GM21447 (cell line): ENCODE measurements at regions not wholly inside any gene's neighbourhood (a gene's known extent, or its start where the extent isn't known, plus 50 kb on each side); places are given as distances from the start of the nearest gene placed in this dataset.

Source experiments
- ATAC-seq: cut with Tn5 transposase; IDR thresholded peaks from one replicate; pipeline ENCODE4 v1.9.1; 2021; ENCODE audit not compliant: unreplicated experiment

DNA sequence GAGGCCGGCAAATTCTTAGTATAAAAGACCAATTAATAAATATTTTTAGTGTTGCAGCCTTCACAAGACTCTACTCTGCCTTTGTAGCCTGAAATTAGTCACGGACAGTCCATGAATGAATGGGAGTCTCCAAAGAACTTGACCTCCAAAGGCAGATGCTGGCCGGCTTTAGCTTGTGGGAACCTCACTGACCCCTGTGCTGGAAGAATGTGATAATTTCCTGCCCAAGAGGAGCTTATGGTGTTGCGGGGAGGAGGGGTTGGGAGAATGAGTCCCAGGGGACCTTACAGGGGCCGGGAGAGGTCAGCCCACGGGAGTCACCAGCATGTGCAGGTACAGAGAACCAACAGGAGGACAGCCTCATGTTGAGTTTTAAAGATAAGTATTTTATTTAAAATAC lies 143.1 kb downstream of the IRX2 start:
- ATAC-seq: no peak

DNA sequence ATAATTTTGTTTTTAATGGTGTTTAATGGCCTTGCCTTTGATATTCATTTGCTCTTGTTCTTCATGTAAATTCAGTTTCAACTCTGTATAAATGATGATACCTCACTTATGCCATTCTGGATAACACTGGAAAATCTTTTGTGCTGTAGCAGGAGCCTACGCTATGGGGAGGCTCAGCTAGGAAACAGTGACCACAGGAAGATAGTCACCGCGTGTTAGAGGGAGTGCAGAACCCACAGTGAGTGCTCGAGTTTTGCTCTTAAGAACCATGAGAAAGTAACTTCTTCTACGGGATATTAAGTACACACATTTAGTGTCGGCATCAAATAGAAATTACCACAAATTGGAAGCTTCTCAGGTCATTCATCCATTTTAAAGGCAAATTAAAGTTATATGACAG lies 143.9 kb downstream of the IRX2 start:
- ATAC-seq: no peak

DNA sequence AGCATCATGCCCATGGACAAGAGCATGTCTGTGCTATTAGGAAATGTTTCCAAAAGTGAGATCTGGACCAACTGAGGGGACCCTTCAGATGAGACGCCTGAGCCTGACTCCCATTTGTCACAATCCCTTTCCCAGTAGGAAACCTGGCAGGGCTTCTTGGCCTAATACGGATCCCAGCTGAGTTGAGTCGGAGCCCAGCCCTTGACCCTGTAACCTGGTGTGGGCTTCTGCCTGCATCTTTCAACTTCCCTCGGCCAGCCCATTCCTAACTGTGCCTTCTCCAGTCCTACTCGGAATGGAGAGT lies 148.3 kb downstream of the IRX2 start:
- ATAC-seq: no peak

DNA sequence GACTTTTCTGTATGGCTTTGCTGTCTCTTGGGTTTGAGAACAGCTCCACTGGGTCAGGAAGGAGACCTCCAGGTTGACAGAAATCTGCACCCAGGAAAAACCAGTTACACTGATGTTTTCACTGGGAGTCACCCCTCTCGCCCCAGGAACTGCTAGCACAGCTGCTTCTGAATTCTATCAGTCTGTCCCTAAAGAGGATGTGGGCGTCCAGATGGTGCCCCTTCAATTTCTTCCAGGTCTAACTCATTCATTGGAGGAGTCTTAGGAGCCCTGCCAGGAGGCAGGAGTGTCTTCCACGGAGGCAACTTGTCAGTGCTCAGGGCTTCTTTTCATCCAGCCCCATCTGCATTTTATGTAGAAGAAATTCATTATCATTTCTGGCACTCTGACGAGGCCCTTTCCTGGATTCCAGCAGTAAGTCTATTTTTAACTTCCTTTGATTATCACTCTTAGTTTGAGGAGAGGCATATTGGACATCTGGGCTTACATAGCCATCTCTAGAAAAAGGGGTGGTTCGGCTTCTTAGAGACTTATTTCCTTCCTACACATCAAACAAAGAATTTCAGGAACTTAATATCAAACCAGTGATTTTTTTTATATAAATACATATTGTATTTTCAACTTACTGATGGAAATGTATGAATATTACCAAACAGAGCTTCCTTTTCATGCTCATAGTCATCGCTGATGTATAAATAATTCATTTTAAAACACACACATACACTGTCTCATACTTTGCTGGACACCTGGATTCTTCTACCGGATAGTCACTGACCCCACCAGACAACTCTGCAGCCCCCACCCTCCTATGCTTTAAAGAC lies 148.8 kb downstream of the IRX2 start:
- no peak for ATAC-seq

DNA sequence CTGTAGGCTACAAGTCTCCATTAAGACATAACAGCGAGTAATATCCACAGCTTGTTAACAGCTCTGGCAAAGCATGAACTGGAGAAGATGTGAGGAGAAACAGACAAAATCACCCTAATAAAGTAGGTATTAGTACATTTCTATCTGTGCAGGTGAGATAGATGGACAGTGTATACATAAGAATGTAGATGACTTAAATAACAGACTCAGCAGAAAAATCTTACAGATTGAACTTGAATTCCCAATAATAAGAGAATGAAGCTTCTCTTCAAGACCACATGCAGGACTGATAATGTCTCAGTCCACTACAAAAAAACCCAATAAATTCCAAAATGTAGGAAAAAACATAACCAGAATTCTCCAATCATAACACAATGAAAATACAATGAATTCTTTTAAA lies 153.0 kb downstream of the IRX2 start:
- no peak for ATAC-seq

DNA sequence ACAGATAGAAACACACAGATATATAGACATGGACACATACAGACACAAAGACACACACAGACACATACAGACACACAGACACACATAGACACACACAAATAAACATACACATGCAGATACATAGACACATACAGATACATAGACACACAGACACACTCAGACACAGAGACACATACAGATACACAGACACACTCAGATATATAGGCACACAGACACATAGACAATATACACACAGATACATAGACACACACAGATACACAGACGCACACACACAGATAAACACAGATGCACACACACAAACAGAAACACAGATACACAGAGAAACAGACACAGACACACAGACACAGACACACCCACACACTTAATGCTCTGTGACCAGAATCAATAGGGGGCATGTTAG lies 156.8 kb downstream of the IRX2 start:
- no peak for ATAC-seq

DNA sequence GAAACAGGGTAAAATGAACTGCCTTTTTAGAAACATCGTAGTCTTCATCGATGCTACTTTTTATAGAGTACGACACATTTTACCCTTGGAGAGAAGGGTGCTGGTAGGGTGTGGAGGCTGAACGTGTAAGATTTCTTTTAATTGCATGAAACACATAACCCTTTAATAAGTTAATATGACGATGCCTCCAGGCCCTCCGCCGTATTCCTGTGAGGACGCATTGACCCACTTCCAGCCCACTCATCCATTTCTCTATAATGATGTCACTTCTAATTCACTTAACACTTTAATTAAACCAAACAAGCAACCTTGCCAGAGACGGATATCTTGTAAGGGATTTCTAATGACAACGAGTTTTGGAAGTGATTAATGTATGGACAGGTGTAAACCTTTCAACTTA lies 158.7 kb downstream of the IRX2 start:
- ATAC-seq: no peak

DNA sequence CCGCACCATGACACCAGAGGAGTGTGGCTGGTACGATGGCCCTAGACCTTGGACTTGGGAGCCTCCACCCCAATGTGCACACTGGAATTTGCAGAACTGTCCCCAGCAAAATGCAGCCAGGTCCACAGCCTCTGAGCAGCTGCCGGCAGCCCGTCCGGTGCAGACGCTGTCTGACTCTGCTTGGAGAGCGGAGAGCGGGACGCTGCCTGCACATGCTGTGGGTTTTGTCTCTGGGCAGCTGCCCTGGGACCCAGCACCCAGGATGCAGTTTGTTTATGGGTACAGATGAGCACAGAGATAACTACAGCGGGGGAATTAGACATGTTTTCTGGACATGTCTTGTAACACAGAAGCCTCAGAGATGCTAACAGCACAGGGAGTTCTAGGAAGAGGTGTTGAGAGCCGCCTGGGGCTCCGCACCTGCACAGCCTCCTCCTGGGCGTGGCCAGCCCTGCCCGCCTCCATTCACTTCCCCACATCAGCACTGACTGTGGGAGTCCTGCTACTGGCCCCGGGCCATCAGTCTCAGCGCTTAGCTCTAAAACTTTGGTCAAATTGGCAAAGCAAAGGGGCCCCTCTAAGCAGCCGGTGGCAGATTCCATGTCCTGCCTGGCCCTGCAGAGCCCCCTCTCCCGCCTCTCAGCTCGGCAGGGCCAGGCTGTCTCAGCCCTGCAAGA lies 159.6 kb downstream of the IRX2 start:
- no peak for ATAC-seq

DNA sequence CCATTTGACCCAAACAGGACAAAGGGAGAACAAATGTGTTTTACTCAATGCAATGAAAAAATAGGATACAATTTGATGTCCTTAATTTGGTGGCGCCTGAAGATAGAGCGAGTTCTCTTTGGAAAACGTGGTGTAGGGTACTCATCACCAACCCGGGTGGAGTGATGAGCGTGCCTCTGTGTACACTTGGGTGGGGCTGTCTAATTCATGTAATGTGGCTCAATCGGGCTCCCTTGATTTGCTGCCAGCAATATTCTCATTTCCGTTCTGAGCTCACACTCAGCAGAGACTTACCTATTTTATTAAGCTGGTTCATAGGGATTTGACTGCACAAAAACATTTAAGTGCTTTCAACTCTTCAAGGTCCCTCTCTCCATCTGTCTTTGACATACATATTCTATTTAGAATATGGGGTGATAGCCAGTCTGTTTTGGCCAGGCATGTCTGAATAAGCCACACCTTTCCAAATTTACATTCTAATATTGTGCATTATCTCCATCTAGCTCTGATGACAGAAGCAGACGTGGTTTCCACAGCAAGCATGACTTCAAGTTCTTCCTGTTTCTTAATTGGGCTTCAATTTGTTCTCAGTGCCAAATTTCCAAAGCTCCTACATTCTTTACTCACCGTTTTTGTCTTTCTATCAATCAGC lies 162.5 kb downstream of the IRX2 start:
- ATAC-seq: no peak

DNA sequence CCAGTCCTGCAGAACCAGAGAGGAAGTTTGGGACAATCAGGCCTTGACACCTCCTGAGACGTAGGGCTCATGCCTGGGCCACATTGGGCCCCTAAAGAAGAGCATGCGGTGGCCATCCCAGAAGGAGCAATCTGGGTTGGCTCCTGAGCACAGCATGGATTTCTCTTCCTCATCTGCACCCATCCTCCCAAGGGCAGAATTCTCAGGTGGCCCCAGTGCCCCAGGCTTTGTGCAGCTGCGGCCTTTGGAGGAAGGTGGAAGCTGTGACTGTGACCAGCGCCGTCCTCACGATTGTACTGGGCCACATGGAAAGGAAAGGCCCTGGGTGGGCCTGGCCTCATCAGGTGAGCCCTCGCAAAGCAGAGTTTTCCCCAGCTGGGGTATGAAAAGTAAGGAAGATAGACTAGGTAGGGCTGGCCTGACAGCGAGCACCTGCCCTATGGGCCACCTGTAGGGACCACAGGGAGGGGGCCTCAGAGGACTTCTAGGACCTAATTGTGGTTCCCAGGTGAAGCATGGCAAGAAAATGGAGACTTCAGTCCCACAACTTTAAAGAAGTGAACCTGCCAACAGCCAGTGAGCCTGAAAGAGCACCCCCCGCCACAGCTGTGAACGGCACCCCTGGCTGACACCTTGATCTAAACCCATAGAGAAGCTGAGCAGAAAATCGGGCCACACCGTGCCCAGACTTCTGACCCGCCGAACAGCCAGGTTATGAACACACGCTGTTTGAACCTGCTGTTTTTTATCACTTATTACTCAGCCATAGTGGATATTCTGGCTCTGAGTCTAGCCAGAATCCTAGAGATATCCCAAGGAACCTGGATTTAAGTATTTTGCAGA lies 164.1 kb downstream of the IRX2 start:
- no peak for ATAC-seq

DNA sequence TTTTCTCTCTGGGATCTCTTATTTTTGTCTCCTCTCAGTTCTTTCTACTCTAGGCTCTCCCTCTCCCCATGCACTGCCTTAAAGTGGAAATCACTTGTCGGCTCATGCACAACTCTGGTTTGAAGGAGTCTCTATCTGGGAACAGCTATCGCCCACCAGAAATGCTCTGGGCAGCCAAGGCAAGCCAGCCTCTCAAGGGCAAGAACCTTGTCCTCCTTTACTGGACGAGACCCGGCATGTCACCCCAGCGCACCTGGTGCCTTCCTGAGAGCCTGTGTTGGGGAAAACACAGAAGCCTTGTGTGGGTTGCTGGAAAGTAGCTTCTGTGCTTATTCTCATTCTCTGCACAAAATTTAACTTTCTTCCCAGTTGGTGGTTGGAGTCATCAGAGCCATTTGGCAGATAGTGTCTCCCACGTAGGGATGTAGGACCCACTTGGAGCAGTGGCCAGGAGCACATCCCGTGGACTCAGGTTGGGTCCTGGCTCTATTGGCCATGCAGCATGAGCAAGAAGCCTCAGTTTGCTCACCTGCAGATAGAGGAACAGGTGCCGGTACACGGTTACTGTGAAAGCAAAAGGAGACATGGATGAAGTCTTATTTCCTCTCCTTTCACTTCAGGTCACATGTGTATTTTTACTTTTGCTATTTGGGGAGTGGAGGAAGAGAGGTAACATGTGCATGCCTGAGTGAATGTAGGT lies 165.3 kb downstream of the IRX2 start:
- ATAC-seq: no peak

DNA sequence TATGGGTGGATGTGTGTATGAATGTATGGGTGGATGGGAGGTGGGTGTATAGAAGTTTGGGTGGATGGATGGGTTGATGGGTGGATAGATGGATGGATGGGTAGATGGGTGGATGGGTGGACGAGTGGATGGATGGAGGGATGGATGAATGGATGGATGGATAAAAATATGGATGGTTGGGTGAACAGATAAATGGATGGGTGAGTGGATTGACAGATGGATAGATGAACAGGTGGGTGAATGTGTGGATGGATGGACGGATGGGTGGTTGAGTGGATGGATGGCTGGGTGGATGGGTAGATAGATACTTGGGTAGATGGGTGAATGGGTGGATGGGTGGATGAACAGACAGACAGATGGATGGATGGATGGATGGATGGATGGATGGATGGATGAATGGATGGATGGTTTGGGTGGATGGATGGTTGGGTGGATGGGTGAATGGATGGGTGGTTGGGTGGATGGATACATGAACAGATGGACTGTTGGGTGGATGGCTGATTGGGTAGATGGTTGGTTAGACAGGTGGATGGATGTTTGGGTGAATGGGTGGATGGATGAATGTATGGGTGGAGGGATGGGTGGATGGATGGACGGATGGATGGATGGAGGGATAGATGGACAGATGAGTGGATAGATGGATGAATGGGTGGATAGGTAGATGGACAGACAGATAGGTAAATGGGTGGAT lies 166.8 kb downstream of the IRX2 start:
- ATAC-seq: no peak

DNA sequence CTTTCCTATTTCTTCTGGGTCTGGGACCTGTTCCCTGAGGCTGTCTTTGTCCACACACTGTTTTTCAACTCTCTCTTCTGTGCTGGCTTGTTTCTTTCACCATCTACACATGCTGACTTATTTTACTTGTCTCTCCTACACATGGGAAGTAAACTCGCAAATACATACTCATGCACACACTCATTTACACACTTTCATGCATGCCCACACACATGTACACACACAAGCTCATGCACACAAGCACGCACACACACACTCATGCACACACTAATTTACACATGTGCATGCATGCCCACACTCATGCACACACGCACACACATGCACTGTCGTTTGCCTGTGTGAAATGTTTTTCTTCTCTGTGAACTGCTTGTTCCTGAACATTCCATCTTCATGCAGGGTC lies 169.0 kb downstream of the IRX2 start:
- ATAC-seq: no peak

DNA sequence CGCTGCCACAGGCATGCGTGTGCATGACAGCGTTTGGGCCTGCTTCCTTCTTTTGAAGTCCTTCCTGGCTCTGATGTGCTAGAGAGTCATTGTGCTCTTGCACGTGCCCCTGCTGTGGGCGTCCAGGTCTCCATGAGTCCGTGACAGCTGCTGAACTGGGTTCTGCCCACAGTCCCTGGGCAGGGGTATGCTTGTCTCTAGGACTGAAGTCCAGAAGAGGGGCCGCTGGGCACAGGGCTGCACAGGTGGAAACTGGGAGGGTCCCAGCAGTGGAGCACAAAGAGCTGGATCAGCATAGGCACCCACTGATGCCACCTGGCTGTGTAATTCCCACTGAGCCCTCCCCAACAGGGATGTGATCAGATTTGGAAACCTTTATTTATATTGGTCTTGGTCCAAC lies 169.4 kb downstream of the IRX2 start:
- ATAC-seq: no peak

DNA sequence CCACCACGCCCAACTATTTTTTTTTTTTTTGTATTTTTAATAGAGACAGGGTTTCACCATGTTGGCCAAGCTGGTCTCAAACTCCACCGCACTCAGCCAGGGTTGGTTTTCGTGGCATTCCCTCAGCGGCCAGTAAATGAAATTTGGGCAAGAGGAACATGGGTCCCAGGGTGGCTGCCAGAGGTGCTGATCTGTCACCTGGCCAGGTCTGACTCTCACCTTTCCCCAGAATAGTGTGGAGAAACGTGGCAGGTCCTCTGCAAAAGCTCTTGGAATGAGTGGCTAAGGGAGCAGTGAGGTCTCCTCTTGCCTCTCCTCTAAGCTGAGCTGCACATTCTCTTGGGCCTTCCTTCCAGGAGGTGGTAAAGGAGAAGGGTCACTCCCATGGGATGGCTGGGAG lies 170.1 kb downstream of the IRX2 start:
- no peak for ATAC-seq

DNA sequence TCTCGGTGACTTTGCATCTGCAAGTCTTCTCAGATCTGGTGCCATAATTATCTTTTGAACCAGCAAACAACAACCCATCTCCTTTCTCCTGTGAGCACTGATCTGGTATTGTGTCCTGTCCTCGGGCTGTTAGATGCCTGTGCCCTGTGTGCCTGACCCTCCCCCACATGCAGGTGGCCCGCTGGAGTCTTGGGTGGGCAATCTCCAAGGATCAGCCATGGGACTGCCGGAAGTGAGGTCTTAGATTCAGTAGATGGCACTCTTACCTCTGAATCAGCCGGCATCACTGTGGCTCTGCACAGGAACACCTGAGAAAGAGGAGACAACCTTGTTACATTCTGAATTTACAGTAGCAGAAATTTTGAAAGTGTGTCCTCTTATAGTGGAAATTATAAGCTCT lies 172.4 kb downstream of the IRX2 start:
- no peak for ATAC-seq

DNA sequence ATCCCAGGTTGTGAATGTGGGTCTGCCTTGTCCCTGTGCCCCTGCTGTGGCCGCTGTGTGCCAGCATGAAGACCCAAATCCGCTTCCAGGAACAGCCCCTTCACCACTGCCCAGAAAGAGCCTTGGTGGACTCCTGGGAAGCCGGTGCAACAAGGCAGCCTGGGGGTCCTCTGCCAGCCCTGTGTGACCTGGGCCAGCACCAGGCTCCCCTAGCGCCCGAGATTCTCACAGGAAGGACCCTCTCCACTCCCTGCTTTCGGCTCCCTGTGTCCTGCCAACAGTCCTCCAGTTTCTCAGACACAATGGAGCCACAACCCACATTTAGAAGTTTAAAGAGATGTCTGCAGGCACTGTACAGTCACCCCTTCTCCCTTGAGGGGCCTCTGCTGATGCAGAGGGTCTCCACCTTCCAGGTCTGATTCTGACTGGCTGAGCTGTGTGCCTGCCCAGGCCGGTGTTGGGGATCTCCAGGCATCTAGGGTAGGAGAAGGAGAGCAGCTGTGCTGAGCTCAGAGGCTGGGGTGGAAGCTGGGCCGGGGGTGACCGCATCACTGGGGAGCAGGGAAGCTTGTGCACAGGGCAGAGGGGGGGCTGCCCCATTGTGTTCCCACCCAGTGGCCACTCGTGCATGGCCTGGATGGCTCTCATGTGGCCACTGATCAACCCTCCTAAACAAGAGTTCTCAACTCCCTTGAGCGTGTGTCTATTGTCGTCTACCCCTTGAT lies 174.0 kb downstream of the IRX2 start:
- ATAC-seq: no peak

DNA sequence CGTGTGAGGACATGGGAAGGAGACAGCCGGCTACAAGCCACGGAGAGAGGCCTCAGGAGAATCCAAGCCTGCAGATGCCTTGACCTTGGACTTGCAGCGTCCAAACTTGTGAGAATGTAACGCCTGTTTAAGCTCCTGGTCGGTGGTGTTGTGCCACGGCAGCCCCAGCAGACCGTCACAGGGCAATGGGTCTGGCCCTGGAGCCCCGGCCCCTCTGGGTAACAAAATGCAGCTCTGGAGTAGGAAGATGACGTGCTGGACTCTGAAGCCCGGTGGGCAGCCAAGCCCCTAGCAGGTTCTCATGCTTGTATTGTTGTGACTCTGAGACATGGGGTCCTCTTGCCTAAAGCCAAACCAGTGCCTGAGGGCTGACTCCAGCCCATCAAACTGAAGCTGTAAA lies 174.7 kb downstream of the IRX2 start:
- no peak for ATAC-seq

DNA sequence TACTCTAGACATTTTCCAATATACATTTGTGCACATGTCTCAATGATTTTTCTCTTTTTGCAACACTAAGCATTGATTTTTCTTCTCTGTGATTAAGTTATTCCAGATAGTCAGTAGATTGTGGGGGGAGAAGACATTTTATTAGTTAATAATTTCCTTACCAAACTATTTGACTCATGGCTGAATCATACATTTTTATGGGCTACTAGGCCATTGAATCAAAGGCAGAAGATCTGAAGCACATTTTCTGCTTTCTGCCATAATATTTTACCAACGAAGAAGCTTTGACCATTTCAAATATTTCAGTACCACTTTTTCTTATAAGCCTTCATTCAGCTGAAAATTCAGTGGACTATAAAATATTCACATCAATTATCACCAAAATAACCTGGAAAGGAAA lies 175.6 kb downstream of the IRX2 start:
- ATAC-seq: no peak

DNA sequence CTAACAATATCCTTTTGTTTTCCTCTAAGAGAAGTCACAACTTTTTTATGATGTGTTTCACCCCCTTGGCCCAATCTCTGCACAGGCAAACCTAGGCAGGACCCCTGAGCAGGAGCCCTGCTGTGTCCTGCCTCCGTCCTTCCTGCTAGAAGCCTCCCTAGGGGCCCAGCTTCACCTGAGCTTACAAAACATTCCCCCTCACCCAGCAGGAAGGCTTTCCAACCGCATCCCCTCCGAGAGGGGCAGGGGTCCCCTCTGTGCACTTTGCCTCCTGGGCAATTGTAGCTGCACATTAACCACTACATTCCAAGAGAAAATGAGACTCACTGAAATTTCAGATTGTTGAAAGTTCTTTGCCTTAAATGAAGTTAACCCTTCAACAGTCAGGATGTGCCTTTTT lies 176.2 kb downstream of the IRX2 start:
- ATAC-seq: no peak
